GM12878 (cell line): ENCODE measurements at regions not wholly inside any gene's neighbourhood (a gene's known extent, or its start where the extent isn't known, plus 50 kb on each side); places are given as distances from the start of the nearest gene placed in this dataset.

Experiments
- ATAC-seq: fragments of 200-7000 bp; cut with Tn5 transposase; 3 replicates; pipeline ENCODE4 v1.9.1; 2020; ENCODE audit warnings: mild to moderate bottlenecking, moderate library complexity
- BruUV-seq: library from RNA; stranded (reverse); fragments of 400-500 nt; replicated peaks from 2 replicates; lab custom pipeline; 2021; lab: Mats Ljungman, UMichigan
- CTCF ChIA-PET: fragments of 300-600 bp; sonication (Branson Sonifier 250); formaldehyde crosslinking; extraction: SDS; loops from one replicate; lab custom pipeline; 2021; ENCODE audit warnings: inconsistent platforms; lab: Yijun Ruan, JAX
- POLR2A ChIA-PET: fragments of 350-600 bp; formaldehyde crosslinking; extraction: SDS; loops from one replicate; lab custom pipeline; 2021; ENCODE audit warnings: inconsistent platforms; lab: Charles Lee
- RAD21 ChIA-PET: fragments of 300-600 bp; sonication (Branson Sonifier 250); formaldehyde crosslinking; loops from one replicate; lab custom pipeline; 2023; ENCODE audit warnings: antibody characterized with exemption; ENCODE audit not compliant: unreplicated experiment; lab: Charles Lee
- SMC1A ChIA-PET: fragments of 300-600 bp; sonication (Branson Sonifier 250); formaldehyde crosslinking; loops from one replicate; lab custom pipeline; 2023; ENCODE audit not compliant: unreplicated experiment, uncharacterized antibody; lab: Charles Lee
- DNase-seq: peaks from one replicate; pipeline ENCODE4 v3.0.0-alpha.2; 2011; ENCODE audit warnings: low read depth, low spot score
- FAIRE-seq: peaks from 3 replicates; lab custom pipeline; 2011; peaks lifted over from hg19 to GRCh38; lab: Jason Lieb, UNC
- H2AFZ ChIP-seq: 2 replicates; pipeline ENCODE4 v1.6.0; 2011; ENCODE audit warnings: low read depth, low read length, control low read depth; ENCODE audit not compliant: control insufficient read depth
- H3K27ac ChIP-seq: 2 replicates; pipeline ENCODE4 v1.5.1; 2011; ENCODE audit warnings: control low read depth; ENCODE audit not compliant: control insufficient read depth, insufficient read depth
- H3K27me3 ChIP-seq, 2 experiments: replicated peaks in 1 of 2; 2 replicates each; pipeline versions ENCODE4 v1.6.0 to v1.6.1; 2011; ENCODE audit warnings: low read length in 1 of 2; ENCODE audit not compliant: control insufficient read depth in 2 of 2, insufficient read depth in 2 of 2
- H3K36me3 ChIP-seq, 2 experiments: 2 replicates each; pipeline ENCODE4 v1.5.1; 2011; ENCODE audit warnings: low read length in 1 of 2; ENCODE audit not compliant: control insufficient read depth in 2 of 2, insufficient read depth in 2 of 2
- H3K4me1 ChIP-seq: 2 replicates; pipeline ENCODE4 v1.6.1; 2011; ENCODE audit warnings: mild to moderate bottlenecking, low read length, moderate library complexity, mixed read lengths; ENCODE audit not compliant: control insufficient read depth, insufficient read depth
- H3K4me2 ChIP-seq: 2 replicates; pipeline ENCODE4 v1.6.0; 2011; ENCODE audit warnings: control low read depth; ENCODE audit not compliant: control insufficient read depth, insufficient read depth
- H3K4me3 ChIP-seq: fragments of 200-600 bp; sonication (generic); 2 replicates; pipeline ENCODE4 v1.5.1; 2016
- H3K79me2 ChIP-seq: 2 replicates; pipeline ENCODE4 v1.6.0; 2011; ENCODE audit warnings: low read length; ENCODE audit not compliant: control insufficient read depth, insufficient read depth
- H3K9ac ChIP-seq: 2 replicates; pipeline ENCODE4 v1.8.0; 2011; ENCODE audit warnings: low read length, control low read depth, mixed read lengths; ENCODE audit not compliant: control insufficient read depth, insufficient read depth
- H3K9me3 ChIP-seq: replicated peaks from 3 replicates; pipeline ENCODE4 v1.5.1; 2011; ENCODE audit warnings: mild to moderate bottlenecking, low read length; ENCODE audit not compliant: control insufficient read depth, insufficient read depth
- H4K20me1 ChIP-seq: 2 replicates; pipeline ENCODE4 v1.6.0; 2011; ENCODE audit not compliant: control insufficient read depth, insufficient read depth
- BHLHE40 ChIP-seq, 2 experiments: fragments of 450-650 bp in 1 of 2; IDR thresholded peaks; 2 replicates each; pipeline ENCODE4 v1.6.1; 2011 to 2017; ENCODE audit warnings: low read depth in 2 of 2, borderline replicate concordance in 1 of 2, improper control_type of control experiment in 1 of 2, low read length in 1 of 2, mild to moderate bottlenecking in 1 of 2
- BMI1 ChIP-seq: fragments of 450-650 bp; IDR thresholded peaks from 2 replicates; pipeline ENCODE4 v1.6.1; 2016; ENCODE audit warnings: mild to moderate bottlenecking, moderate library complexity, borderline replicate concordance
- MTA2 ChIP-seq: fragments of 450-650 bp; IDR thresholded peaks from 2 replicates; pipeline ENCODE4 v1.6.1; 2016; ENCODE audit warnings: low read depth, mild to moderate bottlenecking, moderate library complexity
- NR2C2 ChIP-seq: IDR thresholded peaks from 2 replicates; pipeline ENCODE4 v1.6.1; 2011; ENCODE audit warnings: borderline replicate concordance, low read depth; ENCODE audit not compliant: control insufficient read depth, insufficient read length
- POU2F2 ChIP-seq: IDR thresholded peaks from 3 replicates; pipeline ENCODE4 v1.6.1; 2011; ENCODE audit warnings: low read depth, mild to moderate bottlenecking, low read length, borderline replicate concordance
- SMAD5 ChIP-seq: IDR thresholded peaks from 2 replicates; pipeline ENCODE4 v1.6.1; 2016; ENCODE audit warnings: antibody characterized with exemption, low read depth
- ZBTB4 ChIP-seq: fragments of 450-650 bp; formaldehyde crosslinking; IDR thresholded peaks from 2 replicates; pipeline ENCODE4 v1.4.0; 2022; ENCODE audit warnings: mild to moderate bottlenecking, moderate library complexity
- ZNF622 ChIP-seq: fragments of 450-650 bp; IDR thresholded peaks from 2 replicates; pipeline ENCODE4 v1.6.1; 2017; ENCODE audit warnings: mild to moderate bottlenecking, inconsistent platforms
- WGBS: methylation state at CpG from one replicate; pipeline ENCODE4 v1.1.6; 2016; ENCODE audit warnings: low lambda C conversion rate; ENCODE audit not compliant: insufficient replicate concordance, insufficient coverage; ENCODE audit errors: missing lambda C conversion rate; 5-methylcytosine and 5-hydroxymethylcytosine counted together
- in situ Hi-C: fragments of 300-500 bp; cut with MboI; formaldehyde crosslinking; loops from 9 replicates; pipeline ENCODE4 v1.14.3; 2018; ENCODE audit warnings: mixed read lengths
- intact Hi-C: fragments of 100-400 bp; cut with micrococcal nuclease; formaldehyde crosslinking; loops from one replicate; pipeline ENCODE4 v1.14.2; 2022; ENCODE audit not compliant: unreplicated experiment
- TF ChIP-seq, protein P1 (sequence below): IDR thresholded peaks from 2 replicates; pipeline ENCODE4 v1.6.1; 2012; ENCODE audit warnings: low read depth, low read length, improper control_type of control experiment

- RAD21 ChIA-PET, result no interaction called here
- DNase-seq (no peak), ATAC-seq (no peak)
- H3K4me3 ChIP-seq, result no peak overlapping the region
- 42% methylated on average over 2 of the region's 2 CpGs for WGBS
- in situ Hi-C loops, result no loop called here
- TF ChIP-seq NR2C2 (no peak), POU2F2 (no peak), BMI1 (no peak), ZNF622 (no peak), MTA2 (no peak), ZBTB4 (CRISPR knock-in tag) (no peak), SMAD5 (no peak), BHLHE40 (IDR thresholded peaks at IDR 0.05; ENCODE audit: borderline replicate concordance in 1 of 2, low read depth in 2 of 2, low read length in 1 of 2) (no peak)
- TF ChIP-seq, protein P1, sequence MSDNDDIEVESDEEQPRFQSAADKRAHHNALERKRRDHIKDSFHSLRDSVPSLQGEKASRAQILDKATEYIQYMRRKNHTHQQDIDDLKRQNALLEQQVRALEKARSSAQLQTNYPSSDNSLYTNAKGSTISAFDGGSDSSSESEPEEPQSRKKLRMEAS, result no peak
- TF ChIP-seq, all 136 proteins: peak for 0
- Histone ChIP-seq H3K4me1 (no peaks in the 10 kb centered on the region), H3K9ac (no peak overlapping the region), H2AFZ (no peak overlapping the region), H3K27ac (no peak overlapping the region), H4K20me1 (no peaks in the 10 kb centered on the region), H3K27me3 (peaks cover 1 to 2% of the 10 kb centered on the region in 2 experiments; a peak in 1 of 4 replicates), H3K4me2 (no peak overlapping the region), H3K79me2 (no peaks in the 10 kb centered on the region), H3K9me3 (no peaks in the 10 kb centered on the region), H3K36me3 (no peaks in the 10 kb centered on the region)
- SMC1A ChIA-PET, result no interaction called here
- no TSS peak for BruUV-seq
- POLR2A ChIA-PET, result no interaction called here
- CTCF ChIA-PET, result no interaction called here
- intact Hi-C loops, result no loop called here
- no peak for FAIRE-seq
These were observed 72.2 kb upstream of the MAN1A2 start for GRCh38 chr1:117295001-117295400.
